HEK293T (cell line): ENCODE measurements at regions not wholly inside any gene's neighbourhood (a gene's known extent, or its start where the extent isn't known, plus 50 kb on each side); places are given as distances from the start of the nearest gene placed in this dataset.
"Not testable (repeated sequence)": the region's sequence is repeated elsewhere in the genome, so short reads cannot be mapped to it uniquely, and the experiment has no call there.

ENCODE experiments used
- CTCF ChIA-PET: fragments of 350-600 bp; formaldehyde crosslinking; extraction: SDS; loops from one replicate; lab custom pipeline; 2021; ENCODE audit warnings: antibody characterized with exemption, inconsistent platforms; lab: Yijun Ruan, JAX
- POLR2A ChIA-PET: fragments of 350-600 bp; formaldehyde crosslinking; extraction: SDS; loops from one replicate; lab custom pipeline; 2020; ENCODE audit warnings: antibody characterized with exemption, inconsistent platforms; lab: Yijun Ruan, JAX
- DNase-seq: peaks from one replicate; pipeline ENCODE4 v3.0.0; 2012; ENCODE audit warnings: mixed read lengths; ENCODE audit errors: extremely low spot score
- ARNT ChIP-seq: fragments of 450-650 bp; IDR thresholded peaks from 2 replicates; pipeline ENCODE4 v1.6.1; 2017; ENCODE audit warnings: mild to moderate bottlenecking
- BHLHE40 ChIP-seq: fragments of 450-650 bp; IDR thresholded peaks from 2 replicates; pipeline ENCODE4 v1.6.1; 2016; ENCODE audit warnings: mild to moderate bottlenecking, moderate library complexity, borderline replicate concordance
- CTBP1 ChIP-seq: fragments of 450-650 bp; IDR thresholded peaks from 2 replicates; pipeline ENCODE4 v1.6.1; 2016; ENCODE audit warnings: borderline replicate concordance
- ELF4 ChIP-seq: fragments of 450-650 bp; IDR thresholded peaks from 2 replicates; pipeline ENCODE4 v1.6.1; 2017; ENCODE audit warnings: antibody characterized with exemption
- FOXK2 ChIP-seq: fragments of 450-650 bp; IDR thresholded peaks from 2 replicates; pipeline ENCODE4 v1.6.1; 2016; ENCODE audit warnings: mild to moderate bottlenecking
- HDGF ChIP-seq: fragments of 450-650 bp; IDR thresholded peaks from 2 replicates; pipeline ENCODE4 v1.6.1; 2017; ENCODE audit warnings: antibody characterized with exemption, borderline replicate concordance
- L3MBTL2 ChIP-seq: fragments of 450-650 bp; conservative IDR thresholded peaks from 2 replicates; pipeline ENCODE4 v1.6.1; 2016; ENCODE audit warnings: mild to moderate bottlenecking
- LEF1 ChIP-seq: fragments of 450-650 bp; IDR thresholded peaks from 2 replicates; pipeline ENCODE4 v1.6.1; 2017; ENCODE audit warnings: mild to moderate bottlenecking, borderline replicate concordance
- NFRKB ChIP-seq: fragments of 450-650 bp; IDR thresholded peaks from 2 replicates; pipeline ENCODE4 v1.6.1; 2016; ENCODE audit warnings: mild to moderate bottlenecking, moderate library complexity
- PKNOX1 ChIP-seq: fragments of 450-650 bp; IDR thresholded peaks from 2 replicates; pipeline ENCODE4 v1.6.1; 2016
- SP1 ChIP-seq: fragments of 450-650 bp; IDR thresholded peaks from 2 replicates; pipeline ENCODE4 v1.6.1; 2017
- SUZ12 ChIP-seq: fragments of 450-650 bp; IDR thresholded peaks from 2 replicates; pipeline ENCODE4 v1.6.1; 2016; ENCODE audit warnings: mild to moderate bottlenecking
- TARDBP ChIP-seq: fragments of 450-650 bp; IDR thresholded peaks from 2 replicates; pipeline ENCODE4 v1.6.1; 2016
- ZNF384 ChIP-seq: fragments of 450-650 bp; IDR thresholded peaks from 2 replicates; pipeline ENCODE4 v1.6.1; 2016

- TF ChIP-seq ARNT, result no peak
- TF ChIP-seq SUZ12, result no peak
- no peak for TF ChIP-seq ELF4
- TF ChIP-seq TARDBP, result no peak
- TF ChIP-seq PKNOX1, result no peak
- no peak for DNase-seq
- CTCF ChIA-PET, result no interaction called here
- POLR2A ChIA-PET, result no interaction called here
Observed at GRCh38 chr4:20196476-20196875, 55.2 kb upstream of the SLIT2 start.

GRCh38 chr4:20195071-20195885 lies 56.4 kb upstream of the SLIT2 start:
- CTCF ChIA-PET, result interaction anchor here (0.7 kb wide), 1 partner anchor 10 kb away, joined by 4 read pairs; no protein-coding TSS in a partner anchor
- TF ChIP-seq NFRKB, result no peak
- no peak for TF ChIP-seq BHLHE40
- TF ChIP-seq CTBP1, result no peak
- no peak for TF ChIP-seq ELF4
- no peak for TF ChIP-seq TARDBP
- no peak for TF ChIP-seq HDGF
- TF ChIP-seq ZNF384, result no peak
- no peak for DNase-seq
- POLR2A ChIA-PET, result no interaction called here

GRCh38 chr4:20194123-20195013 lies 57.3 kb upstream of the SLIT2 start:
- ChIA-PET CTCF (no interaction called here), POLR2A (no interaction called here)

GRCh38 chr4:20193141-20193936 lies 58.4 kb upstream of the SLIT2 start:
- TF ChIP-seq ELF4, result no peak
- no peak for TF ChIP-seq HDGF
- no peak for TF ChIP-seq TARDBP
- TF ChIP-seq SP1, result no peak
- TF ChIP-seq SUZ12, result no peak
- no peak for TF ChIP-seq ARNT
- TF ChIP-seq LEF1, result no peak
- TF ChIP-seq FOXK2, result no peak
- TF ChIP-seq ZNF384, result no peak
- no peak for TF ChIP-seq BHLHE40
- TF ChIP-seq L3MBTL2, result no peak
- CTCF ChIA-PET, result no interaction called here
- no peak for DNase-seq
- POLR2A ChIA-PET, result no interaction called here

More at GRCh38 chr4:20194123-20195013, 57.3 kb upstream of the SLIT2 start:
- TF ChIP-seq ARNT (no peak), FOXK2 (no peak), LEF1 (no peak), CTBP1 (no peak), HDGF (no peak)
- DNase-seq, result no peak

- DNase-seq, result no peak
- ChIA-PET POLR2A (no interaction called here), CTCF (no interaction called here)
- no peak for TF ChIP-seq TARDBP
Observed at GRCh38 chr4:20192736-20193135, 59.0 kb upstream of the SLIT2 start.

- CTCF ChIA-PET, result no interaction called here
- TF ChIP-seq ARNT, result no peak
- TF ChIP-seq ZNF384, result no peak
- TF ChIP-seq LEF1, result no peak
- TF ChIP-seq PKNOX1, result no peak
- no peak for TF ChIP-seq BHLHE40
- POLR2A ChIA-PET, result no interaction called here
- DNase-seq, result no peak
Observed at GRCh38 chr4:20185103-20185502, 66.6 kb upstream of the SLIT2 start.

GRCh38 chr4:20183131-20183530 lies 68.6 kb upstream of the SLIT2 start:
- CTCF ChIA-PET, POLR2A ChIA-PET, DNase-seq: not testable (repeated sequence)
